B cell (primary cell): ENCODE measurements at regions not wholly inside any gene's neighbourhood (a gene's known extent, or its start where the extent isn't known, plus 50 kb on each side); places are given as distances from the start of the nearest gene placed in this dataset.

Experiments
- ATAC-seq: fragments of 200-7000 bp; cut with Tn5 transposase; one replicate; pipeline ENCODE4 v1.10.0; 2021; ENCODE audit warnings: low read depth, mild to moderate bottlenecking, moderate number of reproducible peaks, moderate library complexity
- CTCF ChIA-PET: fragments of 350-600 bp; sonication (Branson Sonifier 250); formaldehyde crosslinking; loops from one replicate; lab custom pipeline; 2021; ENCODE audit warnings: antibody characterized with exemption, inconsistent platforms; lab: Charles Lee
- POLR2A ChIA-PET: fragments of 350-600 bp; sonication (Branson Sonifier 250); formaldehyde crosslinking; loops from one replicate; lab custom pipeline; 2021; ENCODE audit warnings: antibody characterized with exemption; lab: Charles Lee
- DNase-seq: peaks from one replicate; pipeline ENCODE4 v3.0.0; 2013
- H2AFZ ChIP-seq: 2 replicates; pipeline ENCODE4 v1.6.1; 2012; ENCODE audit warnings: mild to moderate bottlenecking, low read depth, low read length; ENCODE audit not compliant: insufficient read depth, poor library complexity, severe bottlenecking
- H3K27ac ChIP-seq, 2 donors: 1 replicate in 1 of 2; 2 replicates in 1 of 2; pipeline ENCODE4 v1.5.1; 2012 to 2013; ENCODE audit warnings: low read length in 2 of 2, mild to moderate bottlenecking in 2 of 2, moderate library complexity in 1 of 2
- H3K27me3 ChIP-seq, 4 experiments: fragments of 200-600 bp in 1 of 4; sonication (generic) in 1 of 4; replicated peaks in 1 of 4; 1 replicate in 2 of 4; 2 replicates in 2 of 4; pipeline versions ENCODE4 v1.6.1 to v1.7.0; 2013 to 2016; ENCODE audit warnings: low read length in 3 of 4, mild to moderate bottlenecking in 2 of 4, mixed read lengths in 1 of 4, moderate library complexity in 1 of 4; ENCODE audit not compliant: insufficient read depth in 4 of 4, control insufficient read depth in 3 of 4; ENCODE audit errors: control extremely low read depth in 1 of 4
- H3K36me3 ChIP-seq, 2 experiments: replicated peaks in 1 of 2; 1 replicate in 1 of 2; 2 replicates in 1 of 2; pipeline versions ENCODE4 v1.6.1 to v1.7.1; 2013; ENCODE audit warnings: low read length in 1 of 2; ENCODE audit not compliant: insufficient read depth in 2 of 2, control insufficient read depth in 1 of 2; ENCODE audit errors: control extremely low read depth in 1 of 2, extremely low read depth in 1 of 2
- H3K4me1 ChIP-seq, 2 donors: fragments of 200-600 bp in 1 of 2; sonication (generic) in 1 of 2; 1 replicate in 1 of 2; 2 replicates in 1 of 2; pipeline versions ENCODE4 v1.5.1 to v1.6.1; 2013 to 2017; ENCODE audit warnings: low read length in 2 of 2; ENCODE audit not compliant: control insufficient read depth in 2 of 2, insufficient read depth in 2 of 2
- H3K4me2 ChIP-seq: replicated peaks from 2 replicates; pipeline ENCODE3; 2012; ENCODE audit warnings: mild to moderate bottlenecking, low read depth, low read length; ENCODE audit not compliant: poor library complexity, severe bottlenecking
- H3K4me3 ChIP-seq, 5 experiments: fragments of 200-600 bp in 1 of 5; sonication (generic) in 1 of 5; 1 replicate in 3 of 5; 2 replicates in 2 of 5; pipeline versions ENCODE4 v1.5.1 to v1.7.0; 2011 to 2016; ENCODE audit warnings: low read length in 4 of 5, mild to moderate bottlenecking in 4 of 5, low read depth in 2 of 5, control low read depth in 1 of 5, moderate library complexity in 1 of 5; ENCODE audit not compliant: insufficient read depth in 1 of 5; ENCODE audit errors: control extremely low read depth in 1 of 5, extremely low read depth in 1 of 5
- H3K79me2 ChIP-seq: fragments of 200-600 bp; sonication (generic); one replicate; pipeline ENCODE4 v1.6.0; 2016; ENCODE audit warnings: low read length; ENCODE audit not compliant: control insufficient read depth, insufficient read depth
- H3K9ac ChIP-seq: fragments of 200-600 bp; sonication (generic); 2 replicates; pipeline ENCODE4 v1.6.1; 2017; ENCODE audit warnings: mild to moderate bottlenecking, low read length, moderate library complexity
- H3K9me3 ChIP-seq, 3 donors: one replicate each; pipeline versions ENCODE4 v1.6.1 to v1.7.1; 2013; ENCODE audit warnings: low read length in 2 of 3; ENCODE audit not compliant: control insufficient read depth in 2 of 3, insufficient read depth in 1 of 3; ENCODE audit errors: control extremely low read depth in 1 of 3
- H4K20me1 ChIP-seq: 2 replicates; pipeline ENCODE4 v1.6.0; 2012; ENCODE audit warnings: mild to moderate bottlenecking, low read length; ENCODE audit not compliant: insufficient read depth, control insufficient read depth, poor library complexity, severe bottlenecking
- H3K27ac Mint-ChIP-seq: one replicate; pipeline ENCODE4 v1.8.0; 2021; ENCODE audit warnings: mixed read lengths
- H3K27me3 Mint-ChIP-seq: one replicate; pipeline ENCODE4 v1.8.0; 2021; ENCODE audit warnings: mixed read lengths
- H3K4me1 Mint-ChIP-seq: one replicate; pipeline ENCODE4 v1.8.0; 2021; ENCODE audit warnings: mixed read lengths
- H3K4me3 Mint-ChIP-seq: one replicate; pipeline ENCODE4 v1.8.0; 2021; ENCODE audit warnings: mixed read lengths
- H3K9me3 Mint-ChIP-seq: one replicate; pipeline ENCODE4 v1.8.0; 2022; ENCODE audit warnings: mixed read lengths; ENCODE audit not compliant: insufficient read depth
- EZH2 ChIP-seq: IDR thresholded peaks from 2 replicates; pipeline ENCODE4 v1.6.1; 2012; ENCODE audit warnings: borderline replicate concordance, low read depth, mild to moderate bottlenecking, moderate library complexity, low read length; ENCODE audit not compliant: insufficient read depth, poor library complexity, severe bottlenecking
- WGBS: methylation state at CpG from one replicate; pipeline ENCODE4 v1.1.5; 2013; ENCODE audit warnings: missing lambda C conversion rate; ENCODE audit not compliant: insufficient coverage; 5-methylcytosine and 5-hydroxymethylcytosine counted together
- intact Hi-C: fragments of 100-400 bp; cut with micrococcal nuclease; formaldehyde crosslinking; loops from one replicate; pipeline ENCODE4 v1.10.0; 2022
- TF ChIP-seq, protein P1 (sequence below): fragments of 200-600 bp; IDR thresholded peaks from one replicate; pipeline ENCODE4 v1.8.0; 2022; ENCODE audit warnings: antibody characterized with exemption, mild to moderate bottlenecking

GRCh38 chr5:143703659-143704058 is 108.3 kb upstream of the HMHB1 start:
- no peaks in the 10 kb centered on the region for H3K27me3 ChIP-seq
- no peak overlapping the region for H3K4me2 ChIP-seq
- H3K9me3 ChIP-seq = no peaks in the 10 kb centered on the region
- H3K4me3 ChIP-seq = no peak overlapping the region
- TF ChIP-seq, protein P1, sequence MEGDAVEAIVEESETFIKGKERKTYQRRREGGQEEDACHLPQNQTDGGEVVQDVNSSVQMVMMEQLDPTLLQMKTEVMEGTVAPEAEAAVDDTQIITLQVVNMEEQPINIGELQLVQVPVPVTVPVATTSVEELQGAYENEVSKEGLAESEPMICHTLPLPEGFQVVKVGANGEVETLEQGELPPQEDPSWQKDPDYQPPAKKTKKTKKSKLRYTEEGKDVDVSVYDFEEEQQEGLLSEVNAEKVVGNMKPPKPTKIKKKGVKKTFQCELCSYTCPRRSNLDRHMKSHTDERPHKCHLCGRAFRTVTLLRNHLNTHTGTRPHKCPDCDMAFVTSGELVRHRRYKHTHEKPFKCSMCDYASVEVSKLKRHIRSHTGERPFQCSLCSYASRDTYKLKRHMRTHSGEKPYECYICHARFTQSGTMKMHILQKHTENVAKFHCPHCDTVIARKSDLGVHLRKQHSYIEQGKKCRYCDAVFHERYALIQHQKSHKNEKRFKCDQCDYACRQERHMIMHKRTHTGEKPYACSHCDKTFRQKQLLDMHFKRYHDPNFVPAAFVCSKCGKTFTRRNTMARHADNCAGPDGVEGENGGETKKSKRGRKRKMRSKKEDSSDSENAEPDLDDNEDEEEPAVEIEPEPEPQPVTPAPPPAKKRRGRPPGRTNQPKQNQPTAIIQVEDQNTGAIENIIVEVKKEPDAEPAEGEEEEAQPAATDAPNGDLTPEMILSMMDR = no peak
- no peak for TF ChIP-seq EZH2
- Mint-ChIP-seq H3K4me1 (no peaks in the 10 kb centered on the region), H3K9me3 (no peaks in the 10 kb centered on the region), H3K27ac (no peak overlapping the region), H3K27me3 (peaks cover 3% of the 10 kb centered on the region), H3K4me3 (no peak overlapping the region)
- H4K20me1 ChIP-seq = no peaks in the 10 kb centered on the region
- ChIA-PET CTCF (no interaction called here), POLR2A (no interaction called here)
- DNase-seq (no peak), ATAC-seq (no peak)
- no CpG with 5 or more reads among the region's 5 CpGs for WGBS
- no peaks in the 10 kb centered on the region for H3K79me2 ChIP-seq
- no peak overlapping the region for H2AFZ ChIP-seq
- no peaks in the 10 kb centered on the region for H3K4me1 ChIP-seq
- no peaks in the 10 kb centered on the region for H3K36me3 ChIP-seq
- intact Hi-C loops = no loop called here
- H3K27ac ChIP-seq = no peak overlapping the region
- no peak overlapping the region for H3K9ac ChIP-seq

GRCh38 chr5:143701493-143701892 is 110.5 kb upstream of the HMHB1 start:
- ChIA-PET POLR2A (no interaction called here), CTCF (no interaction called here)
- Histone ChIP-seq H3K79me2 (no peaks in the 10 kb centered on the region), H3K4me3 (no peak overlapping the region), H3K27ac (no peak overlapping the region), H2AFZ (no peak overlapping the region), H3K27me3 (no peaks in the 10 kb centered on the region), H3K4me1 (no peaks in the 10 kb centered on the region), H3K36me3 (no peaks in the 10 kb centered on the region), H3K4me2 (no peak overlapping the region), H4K20me1 (no peaks in the 10 kb centered on the region), H3K9ac (no peak overlapping the region), H3K9me3 (no peaks in the 10 kb centered on the region)
- Mint-ChIP-seq H3K4me3 (no peak overlapping the region), H3K9me3 (no peaks in the 10 kb centered on the region), H3K27ac (no peak overlapping the region), H3K27me3 (peaks cover 3% of the 10 kb centered on the region), H3K4me1 (no peaks in the 10 kb centered on the region)
- 86% methylated on average over 1 of the region's 1 CpG for WGBS
- no peak for DNase-seq
- intact Hi-C loops = no loop called here
- TF ChIP-seq, protein P1 = no peak
- TF ChIP-seq EZH2 = no peak
- ATAC-seq = no peak
